ENCODE measurements at regions not wholly inside any gene's neighbourhood (a gene's known extent, or its start where the extent isn't known, plus 50 kb on each side); places are given as distances from the start of the nearest gene placed in this dataset.

DNA sequence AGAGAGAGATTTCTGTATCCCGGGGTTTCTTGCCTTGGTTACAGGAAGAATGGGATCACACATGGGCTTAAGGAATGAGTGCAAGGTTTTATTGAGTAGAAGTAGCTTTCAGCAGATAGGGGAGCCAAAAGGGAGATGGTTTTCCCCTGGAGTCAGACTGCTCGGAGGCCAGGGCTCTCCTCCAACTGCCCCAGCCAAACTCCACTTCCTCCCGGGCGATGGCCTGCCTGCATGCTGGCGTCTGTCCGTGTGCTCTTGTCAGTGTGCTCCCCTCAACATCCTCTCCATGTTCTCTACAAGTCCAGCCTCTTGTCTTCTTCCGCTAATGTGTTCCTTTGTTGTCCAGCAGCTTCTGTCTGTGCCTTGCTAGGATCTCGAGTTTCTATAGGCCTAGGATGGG is 421.3 kb upstream of the ADGRL2 start:
- TF ChIP-seq KDM1A (IDR thresholded peaks at IDR 0.05; ENCODE audit: borderline replicate concordance, low read length) (no peak), CREB1 (IDR thresholded peaks at IDR 0.05) (no peak), FOSL1 (IDR thresholded peaks at IDR 0.05; ENCODE audit: insufficient read depth, low read depth, low read length) (no peak), EP300 (IDR thresholded peaks at IDR 0.05; ENCODE audit: borderline replicate concordance in 1 of 2, low read depth in 2 of 2, low read length in 2 of 2) (no peak), RNF2 (IDR thresholded peaks at IDR 0.05; ENCODE audit: borderline replicate concordance, low read depth, low read length, missing control alignments, poor library complexity, severe bottlenecking) (no peak), TEAD4 (IDR thresholded peaks at IDR 0.05; ENCODE audit: low read depth, low read length) (no peak), RXRA (IDR thresholded peaks at IDR 0.05; ENCODE audit: insufficient read depth, low read depth, low read length) (no peak), JUND (IDR thresholded peaks at IDR 0.05; ENCODE audit: low read length) (no peak), EZH2 (IDR thresholded peaks at IDR 0.05; ENCODE audit: low read depth, low read length, severe bottlenecking) (no peak)
- TF ChIP-seq, protein P1, sequence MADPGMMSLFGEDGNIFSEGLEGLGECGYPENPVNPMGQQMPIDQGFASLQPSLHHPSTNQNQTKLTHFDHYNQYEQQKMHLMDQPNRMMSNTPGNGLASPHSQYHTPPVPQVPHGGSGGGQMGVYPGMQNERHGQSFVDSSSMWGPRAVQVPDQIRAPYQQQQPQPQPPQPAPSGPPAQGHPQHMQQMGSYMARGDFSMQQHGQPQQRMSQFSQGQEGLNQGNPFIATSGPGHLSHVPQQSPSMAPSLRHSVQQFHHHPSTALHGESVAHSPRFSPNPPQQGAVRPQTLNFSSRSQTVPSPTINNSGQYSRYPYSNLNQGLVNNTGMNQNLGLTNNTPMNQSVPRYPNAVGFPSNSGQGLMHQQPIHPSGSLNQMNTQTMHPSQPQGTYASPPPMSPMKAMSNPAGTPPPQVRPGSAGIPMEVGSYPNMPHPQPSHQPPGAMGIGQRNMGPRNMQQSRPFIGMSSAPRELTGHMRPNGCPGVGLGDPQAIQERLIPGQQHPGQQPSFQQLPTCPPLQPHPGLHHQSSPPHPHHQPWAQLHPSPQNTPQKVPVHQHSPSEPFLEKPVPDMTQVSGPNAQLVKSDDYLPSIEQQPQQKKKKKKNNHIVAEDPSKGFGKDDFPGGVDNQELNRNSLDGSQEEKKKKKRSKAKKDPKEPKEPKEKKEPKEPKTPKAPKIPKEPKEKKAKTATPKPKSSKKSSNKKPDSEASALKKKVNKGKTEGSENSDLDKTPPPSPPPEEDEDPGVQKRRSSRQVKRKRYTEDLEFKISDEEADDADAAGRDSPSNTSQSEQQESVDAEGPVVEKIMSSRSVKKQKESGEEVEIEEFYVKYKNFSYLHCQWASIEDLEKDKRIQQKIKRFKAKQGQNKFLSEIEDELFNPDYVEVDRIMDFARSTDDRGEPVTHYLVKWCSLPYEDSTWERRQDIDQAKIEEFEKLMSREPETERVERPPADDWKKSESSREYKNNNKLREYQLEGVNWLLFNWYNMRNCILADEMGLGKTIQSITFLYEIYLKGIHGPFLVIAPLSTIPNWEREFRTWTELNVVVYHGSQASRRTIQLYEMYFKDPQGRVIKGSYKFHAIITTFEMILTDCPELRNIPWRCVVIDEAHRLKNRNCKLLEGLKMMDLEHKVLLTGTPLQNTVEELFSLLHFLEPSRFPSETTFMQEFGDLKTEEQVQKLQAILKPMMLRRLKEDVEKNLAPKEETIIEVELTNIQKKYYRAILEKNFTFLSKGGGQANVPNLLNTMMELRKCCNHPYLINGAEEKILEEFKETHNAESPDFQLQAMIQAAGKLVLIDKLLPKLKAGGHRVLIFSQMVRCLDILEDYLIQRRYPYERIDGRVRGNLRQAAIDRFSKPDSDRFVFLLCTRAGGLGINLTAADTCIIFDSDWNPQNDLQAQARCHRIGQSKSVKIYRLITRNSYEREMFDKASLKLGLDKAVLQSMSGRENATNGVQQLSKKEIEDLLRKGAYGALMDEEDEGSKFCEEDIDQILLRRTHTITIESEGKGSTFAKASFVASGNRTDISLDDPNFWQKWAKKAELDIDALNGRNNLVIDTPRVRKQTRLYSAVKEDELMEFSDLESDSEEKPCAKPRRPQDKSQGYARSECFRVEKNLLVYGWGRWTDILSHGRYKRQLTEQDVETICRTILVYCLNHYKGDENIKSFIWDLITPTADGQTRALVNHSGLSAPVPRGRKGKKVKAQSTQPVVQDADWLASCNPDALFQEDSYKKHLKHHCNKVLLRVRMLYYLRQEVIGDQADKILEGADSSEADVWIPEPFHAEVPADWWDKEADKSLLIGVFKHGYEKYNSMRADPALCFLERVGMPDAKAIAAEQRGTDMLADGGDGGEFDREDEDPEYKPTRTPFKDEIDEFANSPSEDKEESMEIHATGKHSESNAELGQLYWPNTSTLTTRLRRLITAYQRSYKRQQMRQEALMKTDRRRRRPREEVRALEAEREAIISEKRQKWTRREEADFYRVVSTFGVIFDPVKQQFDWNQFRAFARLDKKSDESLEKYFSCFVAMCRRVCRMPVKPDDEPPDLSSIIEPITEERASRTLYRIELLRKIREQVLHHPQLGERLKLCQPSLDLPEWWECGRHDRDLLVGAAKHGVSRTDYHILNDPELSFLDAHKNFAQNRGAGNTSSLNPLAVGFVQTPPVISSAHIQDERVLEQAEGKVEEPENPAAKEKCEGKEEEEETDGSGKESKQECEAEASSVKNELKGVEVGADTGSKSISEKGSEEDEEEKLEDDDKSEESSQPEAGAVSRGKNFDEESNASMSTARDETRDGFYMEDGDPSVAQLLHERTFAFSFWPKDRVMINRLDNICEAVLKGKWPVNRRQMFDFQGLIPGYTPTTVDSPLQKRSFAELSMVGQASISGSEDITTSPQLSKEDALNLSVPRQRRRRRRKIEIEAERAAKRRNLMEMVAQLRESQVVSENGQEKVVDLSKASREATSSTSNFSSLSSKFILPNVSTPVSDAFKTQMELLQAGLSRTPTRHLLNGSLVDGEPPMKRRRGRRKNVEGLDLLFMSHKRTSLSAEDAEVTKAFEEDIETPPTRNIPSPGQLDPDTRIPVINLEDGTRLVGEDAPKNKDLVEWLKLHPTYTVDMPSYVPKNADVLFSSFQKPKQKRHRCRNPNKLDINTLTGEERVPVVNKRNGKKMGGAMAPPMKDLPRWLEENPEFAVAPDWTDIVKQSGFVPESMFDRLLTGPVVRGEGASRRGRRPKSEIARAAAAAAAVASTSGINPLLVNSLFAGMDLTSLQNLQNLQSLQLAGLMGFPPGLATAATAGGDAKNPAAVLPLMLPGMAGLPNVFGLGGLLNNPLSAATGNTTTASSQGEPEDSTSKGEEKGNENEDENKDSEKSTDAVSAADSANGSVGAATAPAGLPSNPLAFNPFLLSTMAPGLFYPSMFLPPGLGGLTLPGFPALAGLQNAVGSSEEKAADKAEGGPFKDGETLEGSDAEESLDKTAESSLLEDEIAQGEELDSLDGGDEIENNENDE (IDR thresholded peaks at IDR 0.05; ENCODE audit: insufficient replicate concordance, low read length), result no peak
- TF ChIP-seq, protein P2, sequence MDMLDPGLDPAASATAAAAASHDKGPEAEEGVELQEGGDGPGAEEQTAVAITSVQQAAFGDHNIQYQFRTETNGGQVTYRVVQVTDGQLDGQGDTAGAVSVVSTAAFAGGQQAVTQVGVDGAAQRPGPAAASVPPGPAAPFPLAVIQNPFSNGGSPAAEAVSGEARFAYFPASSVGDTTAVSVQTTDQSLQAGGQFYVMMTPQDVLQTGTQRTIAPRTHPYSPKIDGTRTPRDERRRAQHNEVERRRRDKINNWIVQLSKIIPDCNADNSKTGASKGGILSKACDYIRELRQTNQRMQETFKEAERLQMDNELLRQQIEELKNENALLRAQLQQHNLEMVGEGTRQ (IDR thresholded peaks at IDR 0.05; ENCODE audit: low read length), result no peak
- TF ChIP-seq, protein P3, sequence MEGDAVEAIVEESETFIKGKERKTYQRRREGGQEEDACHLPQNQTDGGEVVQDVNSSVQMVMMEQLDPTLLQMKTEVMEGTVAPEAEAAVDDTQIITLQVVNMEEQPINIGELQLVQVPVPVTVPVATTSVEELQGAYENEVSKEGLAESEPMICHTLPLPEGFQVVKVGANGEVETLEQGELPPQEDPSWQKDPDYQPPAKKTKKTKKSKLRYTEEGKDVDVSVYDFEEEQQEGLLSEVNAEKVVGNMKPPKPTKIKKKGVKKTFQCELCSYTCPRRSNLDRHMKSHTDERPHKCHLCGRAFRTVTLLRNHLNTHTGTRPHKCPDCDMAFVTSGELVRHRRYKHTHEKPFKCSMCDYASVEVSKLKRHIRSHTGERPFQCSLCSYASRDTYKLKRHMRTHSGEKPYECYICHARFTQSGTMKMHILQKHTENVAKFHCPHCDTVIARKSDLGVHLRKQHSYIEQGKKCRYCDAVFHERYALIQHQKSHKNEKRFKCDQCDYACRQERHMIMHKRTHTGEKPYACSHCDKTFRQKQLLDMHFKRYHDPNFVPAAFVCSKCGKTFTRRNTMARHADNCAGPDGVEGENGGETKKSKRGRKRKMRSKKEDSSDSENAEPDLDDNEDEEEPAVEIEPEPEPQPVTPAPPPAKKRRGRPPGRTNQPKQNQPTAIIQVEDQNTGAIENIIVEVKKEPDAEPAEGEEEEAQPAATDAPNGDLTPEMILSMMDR (IDR thresholded peaks at IDR 0.05; ENCODE audit: control extremely low read depth in 1 of 3, insufficient read depth in 1 of 3, low read depth in 1 of 3, low read length in 3 of 3), result no peak

Data from H1 (cell line).